Medulla oblongata (tissue), 1 donor: ENCODE measurements at regions not wholly inside any gene's neighbourhood (a gene's known extent, or its start where the extent isn't known, plus 50 kb on each side); places are given as distances from the start of the nearest gene placed in this dataset.

Experiments
- DNase-seq: peaks from one replicate; pipeline ENCODE4 v3.0.0-alpha.2; 2015; ENCODE audit errors: extremely low spot score

DNA sequence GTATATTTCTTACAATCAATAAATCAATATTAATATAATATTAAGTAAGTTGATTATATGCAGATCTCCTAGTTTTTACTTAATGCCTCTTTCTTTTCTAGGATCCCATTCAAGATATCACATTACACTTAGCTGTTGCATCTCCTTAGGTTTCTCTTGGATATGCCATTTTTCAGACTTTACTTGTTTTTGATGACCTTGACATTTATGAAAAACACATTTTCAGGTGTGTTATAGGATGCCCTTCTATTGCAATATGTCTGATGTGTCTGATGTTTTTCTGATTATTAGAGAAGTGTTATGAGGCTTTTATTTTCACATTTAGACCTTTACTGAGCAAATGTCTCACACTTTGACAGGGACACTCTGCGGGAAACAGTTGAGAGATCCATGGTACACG lies 933.6 kb upstream of the CNTNAP5 start:
- no peak for DNase-seq

DNA sequence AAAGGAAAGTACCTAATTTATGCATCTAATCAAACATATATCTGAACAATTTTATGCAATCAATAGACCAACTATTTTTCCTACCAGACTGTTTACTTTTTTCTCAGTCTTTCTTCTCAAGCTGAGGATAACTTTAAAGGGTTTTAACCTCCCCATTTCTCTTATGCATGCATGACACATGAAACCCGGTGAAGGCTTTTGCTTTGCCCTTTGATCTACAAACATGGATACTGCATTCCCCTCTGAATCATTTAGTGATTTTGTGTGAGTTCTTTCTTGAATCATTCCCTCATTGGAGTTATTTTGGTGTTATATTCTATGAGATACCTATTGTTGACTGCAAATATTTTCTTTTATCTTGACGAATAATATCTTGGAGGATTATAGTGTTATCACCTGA lies 931.9 kb upstream of the CNTNAP5 start:
- DNase-seq: no peak

DNA sequence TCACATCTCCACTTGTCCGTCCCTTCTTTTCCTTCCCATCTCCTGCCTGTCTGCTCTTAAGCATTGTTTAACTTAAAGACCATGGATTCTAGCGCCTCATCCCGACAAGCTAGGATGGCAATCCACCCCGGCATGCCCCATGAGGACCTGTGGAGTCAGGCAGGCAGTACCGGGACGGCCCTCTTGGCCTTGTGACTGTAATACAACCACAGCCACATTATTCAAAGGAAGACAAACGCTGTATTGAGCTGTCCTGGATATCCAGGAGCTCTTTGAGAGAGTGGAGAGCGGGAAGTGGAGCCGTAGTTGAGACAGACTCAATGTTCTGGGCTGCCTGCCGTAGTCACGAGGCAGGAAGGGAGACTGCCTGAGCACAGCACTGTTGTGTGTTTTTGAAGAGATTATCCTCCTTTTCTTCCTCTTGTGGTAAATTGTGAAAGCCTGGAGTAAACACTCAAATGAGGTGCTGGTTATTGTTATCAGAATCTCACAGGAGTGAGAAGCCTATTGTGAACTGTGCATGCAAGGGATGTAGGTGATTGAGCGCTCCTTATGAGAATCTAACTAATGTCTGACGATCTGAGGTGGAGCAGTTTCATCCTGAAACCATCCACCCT lies 929.8 kb upstream of the CNTNAP5 start:
- DNase-seq: no peak

GRCh38 chr2:123098619-123099018 lies 926.5 kb upstream of the CNTNAP5 start:
- DNase-seq: no peak

DNA sequence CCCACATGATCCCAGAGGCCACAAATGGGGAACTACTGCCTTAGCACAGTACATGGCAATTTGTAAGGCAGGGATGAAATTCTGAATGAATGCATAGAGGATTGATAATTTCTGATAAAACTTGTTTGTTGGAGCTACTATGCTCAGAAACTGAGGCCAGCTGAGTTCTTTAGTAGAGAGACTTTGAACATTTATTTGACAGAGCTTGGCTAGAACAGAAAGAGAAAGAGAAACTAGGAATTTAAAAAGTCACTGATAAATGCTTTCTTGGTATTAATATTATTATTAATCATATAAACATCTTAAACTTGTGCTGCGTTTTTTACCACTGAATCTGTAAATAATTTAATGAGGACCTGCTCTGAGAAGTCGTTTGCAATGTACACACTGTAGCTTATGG lies 923.7 kb upstream of the CNTNAP5 start:
- no peak for DNase-seq

GRCh38 chr2:123103902-123104301 lies 921.2 kb upstream of the CNTNAP5 start:
- DNase-seq: no peak

DNA sequence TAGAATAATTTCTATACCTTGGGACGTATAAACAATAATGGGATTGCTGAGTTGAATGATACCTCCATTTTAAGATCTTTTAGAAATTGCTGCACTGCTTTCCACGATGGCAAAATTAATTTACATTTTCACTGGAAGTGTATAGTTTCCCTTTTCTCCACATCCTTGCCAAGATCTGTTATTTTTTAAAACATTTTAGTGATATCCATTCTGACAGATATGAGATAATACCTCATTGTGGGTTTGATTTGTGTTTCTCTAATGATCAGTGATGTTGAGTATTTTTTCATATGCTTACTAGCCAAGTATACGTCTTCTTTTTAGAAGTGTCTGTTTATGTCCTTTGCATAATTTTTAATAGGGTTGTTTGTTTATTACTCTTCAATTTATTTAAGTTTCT lies 908.5 kb upstream of the CNTNAP5 start:
- no peak for DNase-seq

- no peak for DNase-seq
Observed at GRCh38 chr2:123127236-123127635, 897.9 kb upstream of the CNTNAP5 start.

- DNase-seq: no peak
Observed at GRCh38 chr2:123128951-123129350, 896.1 kb upstream of the CNTNAP5 start.

DNA sequence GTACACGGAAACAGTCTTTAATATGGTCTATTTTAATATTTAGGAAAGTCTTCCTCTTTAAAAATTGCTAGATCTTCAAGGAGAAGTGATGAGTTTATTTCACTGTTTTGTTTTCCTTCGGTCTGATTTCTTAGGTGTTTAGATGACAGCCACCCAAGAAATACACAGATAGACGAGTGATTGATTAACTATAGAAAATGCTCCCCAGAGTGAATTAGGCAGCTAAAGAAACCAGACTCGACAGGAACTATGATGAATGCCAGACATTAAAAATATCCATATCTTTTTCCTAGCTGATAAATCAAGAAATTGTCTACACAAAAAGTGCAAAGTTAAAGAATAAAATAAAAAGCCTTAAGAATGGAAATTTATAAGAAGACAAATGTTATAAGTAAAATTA lies 888.7 kb upstream of the CNTNAP5 start:
- DNase-seq: no peak

DNA sequence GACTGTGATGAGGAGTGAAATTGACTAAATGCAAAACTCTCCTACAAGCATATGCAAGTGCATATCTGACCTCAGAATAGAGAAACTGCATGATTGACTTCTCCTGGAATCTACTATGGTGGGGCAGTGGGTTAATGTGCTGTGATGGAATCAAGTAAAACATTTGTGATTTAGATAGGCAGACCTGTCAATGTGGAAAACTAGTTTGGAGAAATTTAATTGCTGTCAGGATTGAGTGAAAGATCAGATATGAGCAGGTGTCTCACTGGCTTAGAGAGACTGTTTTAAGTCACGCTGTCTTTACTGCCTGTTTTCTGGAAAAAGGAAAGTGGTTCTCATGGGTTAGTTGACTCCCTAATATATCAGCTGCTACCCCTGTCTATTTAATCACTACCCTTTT lies 881.0 kb upstream of the CNTNAP5 start:
- no peak for DNase-seq

- DNase-seq: no peak
Observed at GRCh38 chr2:123153041-123153440, 872.0 kb upstream of the CNTNAP5 start.

DNA sequence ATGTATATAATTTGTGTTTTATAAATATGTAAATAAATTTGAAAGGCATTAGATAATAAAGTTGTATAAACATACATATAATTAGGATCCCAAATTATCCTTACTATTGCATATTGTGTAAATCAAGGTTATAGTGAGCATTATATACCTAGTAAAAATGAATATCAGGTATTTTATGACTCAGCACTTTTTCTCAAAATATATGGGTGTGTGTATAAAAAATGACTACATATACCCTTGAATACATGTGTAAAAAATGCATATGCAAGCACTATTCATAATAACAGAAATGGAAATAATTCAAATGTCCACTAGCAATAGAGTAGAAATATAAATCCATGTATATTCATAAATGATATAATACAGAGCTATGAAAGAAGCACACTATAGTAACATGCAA lies 870.9 kb upstream of the CNTNAP5 start:
- no peak for DNase-seq

DNA sequence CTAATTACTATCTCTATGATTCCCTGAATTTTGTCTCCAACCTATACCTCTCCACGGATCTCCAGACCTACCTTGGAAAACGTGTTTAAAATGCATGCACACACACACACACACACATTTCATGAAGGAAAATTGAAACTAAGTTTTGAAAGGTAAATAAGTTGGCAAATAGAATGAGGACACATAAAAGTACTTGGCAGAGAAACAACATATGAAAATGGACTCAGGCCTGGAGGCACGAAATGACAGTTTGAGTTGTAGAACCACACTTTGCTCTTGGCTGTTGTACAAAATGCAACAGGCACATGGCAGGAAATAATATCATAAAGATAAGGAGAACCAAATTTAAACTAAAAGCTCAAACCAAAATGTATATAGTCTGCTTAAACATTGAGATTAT lies 868.1 kb upstream of the CNTNAP5 start:
- no peak for DNase-seq

DNA sequence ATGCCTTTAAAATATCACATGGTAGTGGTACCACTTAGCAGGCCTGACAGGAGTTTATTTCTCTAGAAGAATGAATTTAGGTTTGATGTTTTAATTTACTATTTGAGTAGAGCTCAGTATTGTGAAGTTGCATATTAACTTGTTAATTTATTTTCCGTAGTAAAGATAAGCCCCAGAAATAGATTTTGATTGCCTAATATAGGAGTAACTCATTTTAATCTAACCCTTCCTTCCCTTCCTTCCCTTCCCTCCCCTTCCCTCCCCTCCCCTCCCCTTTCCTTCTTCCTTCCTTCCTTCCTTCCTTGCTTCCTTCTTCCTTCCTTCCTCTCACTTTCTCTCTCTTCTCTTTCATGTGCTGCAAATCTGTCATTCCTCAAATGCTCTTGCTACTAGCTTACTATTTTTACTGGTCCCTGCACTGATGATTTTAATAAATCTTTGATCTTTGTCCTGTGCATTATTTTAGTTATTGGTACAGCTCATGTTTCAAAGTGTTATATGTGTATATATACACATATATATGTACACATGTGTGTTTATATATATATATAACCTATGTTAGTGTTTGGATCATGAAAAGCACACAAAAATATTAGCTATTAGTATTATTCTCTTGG lies 862.6 kb upstream of the CNTNAP5 start:
- no peak for DNase-seq

DNA sequence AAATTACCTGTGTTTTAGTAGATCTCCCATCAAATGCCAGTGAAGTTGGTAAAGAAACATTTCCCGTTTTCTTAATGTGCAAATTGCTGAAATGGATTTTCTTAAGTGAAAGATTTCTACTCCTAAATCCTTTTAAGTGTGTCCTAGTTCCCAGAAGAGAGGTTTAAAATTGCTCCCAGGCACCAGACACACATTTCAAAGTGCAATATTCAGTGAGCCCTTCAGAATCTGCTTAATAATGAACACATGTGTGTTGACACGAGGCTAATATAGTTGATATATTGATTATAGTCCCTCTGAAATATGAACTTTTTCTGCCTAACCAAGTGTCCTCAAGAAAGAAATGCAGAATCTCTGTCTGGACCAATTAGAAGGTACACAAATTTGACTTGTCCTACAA lies 861.7 kb upstream of the CNTNAP5 start:
- DNase-seq: no peak

GRCh38 chr2:123164216-123164615 lies 860.9 kb upstream of the CNTNAP5 start:
- no peak for DNase-seq

GRCh38 chr2:123165616-123166015 lies 859.5 kb upstream of the CNTNAP5 start:
- DNase-seq: no peak

- no peak for DNase-seq
Observed at GRCh38 chr2:123179526-123179925, 845.6 kb upstream of the CNTNAP5 start.

DNA sequence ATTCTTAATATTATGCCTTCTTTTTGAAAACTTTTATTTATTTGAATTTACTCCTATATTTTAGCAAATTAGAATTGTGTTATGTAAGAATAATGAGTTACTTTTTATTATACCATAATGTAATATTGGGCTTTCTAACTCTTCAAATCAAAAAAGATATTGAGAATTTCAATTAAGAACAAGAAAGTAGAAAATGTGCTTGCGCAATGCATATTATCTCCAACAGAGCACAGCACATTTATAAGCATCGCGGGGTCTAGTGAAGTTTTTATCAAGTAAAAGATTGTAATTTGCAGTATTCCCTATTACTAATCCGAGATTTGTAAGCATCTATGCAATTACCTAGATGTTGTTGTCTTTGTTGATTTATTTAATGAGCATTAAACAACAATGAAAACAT lies 829.1 kb upstream of the CNTNAP5 start:
- DNase-seq: no peak

DNA sequence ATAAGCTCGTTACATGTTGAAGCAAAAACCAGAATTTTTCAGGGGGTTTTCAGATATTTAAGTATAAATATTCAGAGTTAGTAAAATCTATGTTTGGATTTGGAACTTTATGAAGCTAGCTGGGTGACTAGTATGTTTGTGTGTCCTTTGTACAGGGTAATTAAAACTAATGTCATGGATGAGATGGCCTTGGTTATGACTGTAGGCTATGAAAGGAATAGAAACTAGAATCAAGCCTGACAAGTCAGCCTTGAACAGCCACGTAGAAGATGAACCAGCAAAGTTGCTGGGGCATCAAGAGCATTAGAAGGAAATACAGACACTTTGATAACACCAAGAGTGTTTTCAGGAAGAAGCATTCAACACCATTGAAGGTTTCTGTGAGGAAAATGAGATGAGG lies 825.1 kb upstream of the CNTNAP5 start:
- DNase-seq: no peak

DNA sequence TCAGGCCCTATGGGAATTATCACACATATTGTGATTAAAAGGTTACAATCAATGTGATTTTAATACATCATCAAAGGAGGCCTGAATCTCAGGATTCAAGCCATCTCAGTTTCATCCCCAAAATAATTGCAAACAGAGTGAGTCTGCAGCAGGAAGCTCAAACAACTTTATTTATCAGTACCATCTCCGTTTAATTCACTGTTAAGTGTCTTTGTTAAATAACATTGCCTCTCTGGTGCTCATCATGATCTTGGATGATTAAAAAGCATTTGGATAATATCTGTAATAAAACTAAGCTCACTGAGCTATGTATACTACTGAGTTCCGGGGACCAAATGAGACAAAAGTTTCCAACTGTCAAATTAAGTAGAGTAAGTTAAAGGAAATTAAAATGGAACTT lies 817.8 kb upstream of the CNTNAP5 start:
- DNase-seq: no peak

GRCh38 chr2:123209202-123209601 lies 815.9 kb upstream of the CNTNAP5 start:
- no peak for DNase-seq

DNA sequence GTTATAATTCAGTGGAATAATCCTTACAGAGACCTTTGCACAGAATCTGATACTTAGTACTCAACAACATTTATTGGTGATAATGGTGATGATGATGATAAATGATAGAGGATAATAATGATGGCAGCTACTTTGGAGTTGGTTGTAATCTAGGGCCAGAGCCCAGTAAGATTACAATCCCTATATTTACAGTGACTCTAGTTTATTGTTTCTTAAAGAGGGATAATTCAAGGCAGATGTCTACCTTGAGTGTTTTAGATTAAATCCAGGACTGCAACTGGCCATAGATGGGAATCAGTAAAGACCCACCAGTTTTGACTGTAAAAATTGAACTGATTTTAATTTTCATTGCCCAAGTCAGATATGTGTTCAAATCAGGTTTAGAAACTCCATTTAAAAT lies 813.9 kb upstream of the CNTNAP5 start:
- no peak for DNase-seq
